ENCODE measurements at regions not wholly inside any gene's neighbourhood (a gene's known extent, or its start where the extent isn't known, plus 50 kb on each side); places are given as distances from the start of the nearest gene placed in this dataset.

GRCh38 chr15:29888646-29889045 is 66.4 kb upstream of the TJP1 start:
- H3K4me3 ChIP-seq, result no peak overlapping the region
- no peak overlapping the region for H3K27ac ChIP-seq
- TF ChIP-seq CTCF (IDR thresholded peaks at IDR 0.05), result no peak
- TF ChIP-seq POLR2A (IDR thresholded peaks at IDR 0.05), result no peak
- no peaks in the 10 kb centered on the region for H3K36me3 ChIP-seq (ENCODE audit: low read depth, missing control alignments)
- no peaks in the 10 kb centered on the region for H3K27me3 ChIP-seq
- no peak for DNase-seq
- H3K4me1 ChIP-seq, result peaks cover 16% of the 10 kb centered on the region
- intact Hi-C loops (cut with DNase I; ENCODE audit: low total_unique reads), result no loop called here
- no peaks in the 10 kb centered on the region for H3K9me3 ChIP-seq
- 33 to 46% methylated on average over 5 of the region's 5 CpGs for WGBS, 2 donors

- peaks cover 16% of the 10 kb centered on the region for H3K4me1 ChIP-seq
- H3K4me3 ChIP-seq, result no peak overlapping the region
- no peaks in the 10 kb centered on the region for H3K9me3 ChIP-seq
- WGBS, 2 donors, result 56 to 69% methylated on average over 2 of the region's 2 CpGs
- no peaks in the 10 kb centered on the region for H3K36me3 ChIP-seq (ENCODE audit: low read depth, missing control alignments)
- no peak for DNase-seq
- H3K27ac ChIP-seq, result no peak overlapping the region
- H3K27me3 ChIP-seq, result no peaks in the 10 kb centered on the region
- TF ChIP-seq CTCF (IDR thresholded peaks at IDR 0.05) (no peak), POLR2A (IDR thresholded peaks at IDR 0.05) (no peak)
- intact Hi-C loops (cut with DNase I; ENCODE audit: low total_unique reads), result no loop called here
Measured at GRCh38 chr15:29887721-29888120, 65.5 kb upstream of the TJP1 start.

GRCh38 chr15:29885183-29885582 is 62.9 kb upstream of the TJP1 start:
- intact Hi-C loops (cut with DNase I; ENCODE audit: low total_unique reads), result no loop called here
- Histone ChIP-seq H3K9me3 (no peaks in the 10 kb centered on the region), H3K4me1 (peaks cover 16% of the 10 kb centered on the region), H3K36me3 (ENCODE audit: low read depth, missing control alignments) (no peaks in the 10 kb centered on the region), H3K4me3 (no peak overlapping the region), H3K27ac (no peak overlapping the region), H3K27me3 (no peaks in the 10 kb centered on the region)
- WGBS, 2 donors, result 30 to 67% methylated on average over 3 of the region's 3 CpGs
- TF ChIP-seq CTCF (IDR thresholded peaks at IDR 0.05) (no peak), POLR2A (IDR thresholded peaks at IDR 0.05) (no peak)
- DNase-seq, result no peak

- Histone ChIP-seq H3K27me3 (no peaks in the 10 kb centered on the region), H3K9me3 (no peaks in the 10 kb centered on the region), H3K36me3 (ENCODE audit: low read depth, missing control alignments) (no peaks in the 10 kb centered on the region), H3K4me1 (peaks cover 4% of the 10 kb centered on the region), H3K4me3 (no peak overlapping the region), H3K27ac (no peak overlapping the region)
- intact Hi-C loops (cut with DNase I; ENCODE audit: low total_unique reads), result no loop called here
- WGBS, 2 donors, result 62 to 78% methylated on average over 3 of the region's 3 CpGs
- no peak for TF ChIP-seq POLR2A (IDR thresholded peaks at IDR 0.05)
- no peak for TF ChIP-seq CTCF (IDR thresholded peaks at IDR 0.05)
- DNase-seq, result no peak
Measured at GRCh38 chr15:29883126-29883525, 60.9 kb upstream of the TJP1 start.

GRCh38 chr15:29880886-29881285 is 58.6 kb upstream of the TJP1 start:
- Histone ChIP-seq H3K9me3 (no peaks in the 10 kb centered on the region), H3K4me1 (peaks cover 3% of the 10 kb centered on the region), H3K4me3 (no peak overlapping the region), H3K27ac (no peak overlapping the region), H3K36me3 (ENCODE audit: low read depth, missing control alignments) (no peaks in the 10 kb centered on the region), H3K27me3 (no peaks in the 10 kb centered on the region)
- WGBS, 2 donors, result 89 to 93% methylated on average over 4 of the region's 4 CpGs
- DNase-seq, result no peak
- TF ChIP-seq POLR2A (IDR thresholded peaks at IDR 0.05) (no peak), CTCF (IDR thresholded peaks at IDR 0.05) (no peak)
- intact Hi-C loops (cut with DNase I; ENCODE audit: low total_unique reads), result no loop called here
